SK-N-SH (cell line): ENCODE measurements at regions not wholly inside any gene's neighbourhood (a gene's known extent, or its start where the extent isn't known, plus 50 kb on each side); places are given as distances from the start of the nearest gene placed in this dataset.

Source experiments
- CTCF ChIA-PET: fragments of 300-600, 350-600 bp; formaldehyde crosslinking; extraction: SDS; loops from one replicate; lab custom pipeline; 2021; lab: Yijun Ruan, JAX
- POLR2A ChIA-PET: fragments of 350-600 bp; sonication (Branson Sonifier 250); formaldehyde crosslinking; extraction: SDS; loops from one replicate; lab custom pipeline; 2020; ENCODE audit warnings: antibody characterized with exemption, inconsistent platforms; lab: Yijun Ruan, JAX
- DNase-seq: peaks from one replicate; pipeline ENCODE4 v3.0.0; 2012
- H2AFZ ChIP-seq: fragments of 200-600 bp; sonication (generic); 2 replicates; pipeline ENCODE4 v1.8.1; 2016; ENCODE audit warnings: antibody characterized with exemption, mild to moderate bottlenecking, low read depth
- H3F3A ChIP-seq: fragments of 200-600 bp; sonication (generic); replicated peaks from 2 replicates; pipeline ENCODE3; 2016; ENCODE audit warnings: antibody characterized with exemption, mild to moderate bottlenecking; ENCODE audit not compliant: insufficient read depth
- H3K27ac ChIP-seq, 2 experiments: fragments of 200-500 bp in 1 of 2; fragments of 200-600 bp in 1 of 2; sonication (Bioruptor generic) in 1 of 2; sonication (generic), shearing (Covaris generic) in 1 of 2; 2 replicates each; pipeline versions ENCODE4 v1.5.1 to v1.6.1; 2014 to 2016; ENCODE audit warnings: low read depth in 2 of 2, inconsistent platforms in 1 of 2, low read length in 1 of 2, mild to moderate bottlenecking in 1 of 2, mixed read lengths in 1 of 2
- H3K27me3 ChIP-seq: fragments of 200-600 bp; sonication (generic), shearing (Covaris generic); 2 replicates; pipeline ENCODE4 v1.6.1; 2016; ENCODE audit warnings: mixed run types; ENCODE audit not compliant: insufficient read depth
- H3K36me3 ChIP-seq, 2 experiments: fragments of 200-500 bp in 1 of 2; fragments of 200-600 bp in 1 of 2; sonication (Bioruptor generic) in 1 of 2; sonication (generic) in 1 of 2; replicated peaks in 1 of 2; 2 replicates each; pipeline versions ENCODE3 to v1.5.1; 2014 to 2016; ENCODE audit warnings: low read length in 1 of 2, mild to moderate bottlenecking in 1 of 2; ENCODE audit not compliant: insufficient read depth in 2 of 2, control insufficient read depth in 1 of 2
- H3K4me1 ChIP-seq, 2 experiments: fragments of 200-500 bp in 1 of 2; fragments of 200-600 bp in 1 of 2; sonication (Bioruptor generic) in 1 of 2; sonication (generic), shearing (Covaris generic) in 1 of 2; 2 replicates each; pipeline versions ENCODE4 v1.5.1 to v1.6.1; 2014 to 2016; ENCODE audit warnings: low read depth in 1 of 2, low read length in 1 of 2, mixed run types in 1 of 2; ENCODE audit not compliant: insufficient read depth in 2 of 2, control insufficient read depth in 1 of 2
- H3K4me2 ChIP-seq: fragments of 200-600 bp; sonication (generic), shearing (Covaris generic); 2 replicates; pipeline ENCODE4 v1.6.1; 2017; ENCODE audit warnings: mixed run types
- H3K4me3 ChIP-seq, 2 experiments: fragments of 200-500 bp in 1 of 2; fragments of 200-600 bp in 1 of 2; sonication (Bioruptor generic) in 1 of 2; sonication (generic), shearing (Covaris generic) in 1 of 2; 2 replicates each; pipeline versions ENCODE4 v1.5.1 to v1.8.1; 2014 to 2016; ENCODE audit warnings: low read depth in 2 of 2, inconsistent platforms in 1 of 2, low read length in 1 of 2, mild to moderate bottlenecking in 1 of 2, mixed read lengths in 1 of 2, moderate library complexity in 1 of 2
- H3K79me2 ChIP-seq: fragments of 200-600 bp; sonication (generic); 2 replicates; pipeline ENCODE4 v1.8.1; 2017; ENCODE audit warnings: mild to moderate bottlenecking; ENCODE audit not compliant: insufficient read depth
- H3K9ac ChIP-seq: fragments of 200-600 bp; sonication (generic); 2 replicates; pipeline ENCODE4 v1.6.1; 2017; ENCODE audit warnings: mixed run types
- H3K9me2 ChIP-seq: fragments of 200-600 bp; sonication (generic); 2 replicates; pipeline ENCODE4 v1.6.1; 2017; ENCODE audit warnings: mixed run types
- H3K9me3 ChIP-seq: fragments of 200-600 bp; sonication (generic); 2 replicates; pipeline ENCODE4 v1.6.1; 2017; ENCODE audit warnings: mixed run types, mild to moderate bottlenecking, moderate library complexity
- H4K20me1 ChIP-seq: fragments of 200-600 bp; sonication (generic); 2 replicates; pipeline ENCODE4 v1.6.1; 2017; ENCODE audit warnings: mild to moderate bottlenecking, mixed run types; ENCODE audit not compliant: insufficient read depth
- CHD2 ChIP-seq: fragments of 150-350 bp; IDR thresholded peaks from 2 replicates; pipeline ENCODE4 v1.6.1; 2018; ENCODE audit warnings: low read length; ENCODE audit not compliant: partially characterized antibody
- CTCF ChIP-seq: fragments of 200-600 bp; sonication (generic); IDR thresholded peaks from 2 replicates; pipeline ENCODE4 v1.6.1; 2017; ENCODE audit warnings: antibody characterized with exemption, mild to moderate bottlenecking, moderate library complexity
- ELF1 ChIP-seq: IDR thresholded peaks from 2 replicates; pipeline ENCODE4 v1.4.0; 2012
- EP300 ChIP-seq, 2 experiments: IDR thresholded peaks; 2 replicates each; pipeline versions ENCODE4 v1.4.0 to v1.6.1; 2012; ENCODE audit warnings: borderline replicate concordance in 1 of 2, low read depth in 1 of 2, low read length in 1 of 2
- GABPA ChIP-seq: IDR thresholded peaks from 2 replicates; pipeline ENCODE4 v1.4.0; 2012; ENCODE audit warnings: low read depth, mild to moderate bottlenecking
- MAX ChIP-seq: IDR thresholded peaks from 2 replicates; pipeline ENCODE4 v1.4.0; 2012; ENCODE audit warnings: low read depth
- MEF2A ChIP-seq: IDR thresholded peaks from 2 replicates; pipeline ENCODE4 v1.4.0; 2012; ENCODE audit warnings: low read depth, borderline replicate concordance
- NRF1 ChIP-seq: IDR thresholded peaks from 2 replicates; pipeline ENCODE4 v1.6.1; 2012; ENCODE audit warnings: low read depth, mild to moderate bottlenecking, low read length
- PBX3 ChIP-seq: IDR thresholded peaks from 2 replicates; pipeline ENCODE4; 2012
- POLR2AphosphoS5 ChIP-seq: IDR thresholded peaks from 2 replicates; pipeline ENCODE4 v1.6.1; 2012; ENCODE audit warnings: low read depth, low read length
- RFX5 ChIP-seq: IDR thresholded peaks from 2 replicates; pipeline ENCODE4 v1.6.1; 2012; ENCODE audit warnings: mild to moderate bottlenecking, improper control_type of control experiment, low read length
- SIN3A ChIP-seq: IDR thresholded peaks from 2 replicates; pipeline ENCODE4 v1.6.1; 2012; ENCODE audit warnings: low read depth, mild to moderate bottlenecking, low read length, moderate library complexity, borderline replicate concordance
- SMC3 ChIP-seq: IDR thresholded peaks from 2 replicates; pipeline ENCODE4 v1.6.1; 2012; ENCODE audit warnings: low read depth, low read length, improper control_type of control experiment
- YY1 ChIP-seq: IDR thresholded peaks from 2 replicates; pipeline ENCODE4 v1.4.0; 2012; ENCODE audit warnings: low read depth, mild to moderate bottlenecking
- ZBTB33 ChIP-seq: IDR thresholded peaks from 2 replicates; pipeline ENCODE4 v1.4.0; 2012; ENCODE audit warnings: low read depth, borderline replicate concordance
- WGBS: methylation state at CpG from one replicate; pipeline ENCODE4 v1.1.6; 2017; ENCODE audit warnings: low lambda C conversion rate; 5-methylcytosine and 5-hydroxymethylcytosine counted together

GRCh38 chr3:31250116-31250777 lies 282.5 kb upstream of the STT3B start:
- no peak for TF ChIP-seq POLR2AphosphoS5
- TF ChIP-seq YY1 = no peak
- TF ChIP-seq CTCF = no peak
- no peak for TF ChIP-seq ZBTB33
- TF ChIP-seq EP300 (IDR thresholded peaks at IDR 0.05; ENCODE audit: borderline replicate concordance in 1 of 2, low read depth in 1 of 2, low read length in 1 of 2) = no peak
- no peak for TF ChIP-seq NRF1
- TF ChIP-seq RFX5 = no peak
- no peak for TF ChIP-seq CHD2
- no peak for TF ChIP-seq ELF1
- no peak for TF ChIP-seq GABPA
- no peak for TF ChIP-seq PBX3
- no peak for TF ChIP-seq MAX
- no peak for TF ChIP-seq SIN3A
- no peak for TF ChIP-seq MEF2A
- no peak for TF ChIP-seq SMC3
- Histone ChIP-seq H3K9me2 (no peaks in the 10 kb centered on the region), H3K4me3 (no peak overlapping the region), H2AFZ (no peak overlapping the region), H3K4me1 (no peaks in the 10 kb centered on the region), H3K79me2 (no peaks in the 10 kb centered on the region), H3K27ac (no peak overlapping the region), H3K27me3 (no peaks in the 10 kb centered on the region), H3K9me3 (no peaks in the 10 kb centered on the region), H3K9ac (no peak overlapping the region), H4K20me1 (no peaks in the 10 kb centered on the region), H3K4me2 (no peak overlapping the region), H3F3A (no peaks in the 10 kb centered on the region), H3K36me3 (no peaks in the 10 kb centered on the region)
- no peak for DNase-seq
- ChIA-PET CTCF (no interaction called here), POLR2A (no interaction called here)
- WGBS = 13% methylated on average over 1 of the region's 1 CpG
